Right forelimb (tissue), 1 donor: ENCODE measurements at regions not wholly inside any gene's neighbourhood (a gene's known extent, or its start where the extent isn't known, plus 50 kb on each side); places are given as distances from the start of the nearest gene placed in this dataset.
"Not testable (repeated sequence)": the region's sequence is repeated elsewhere in the genome, so short reads cannot be mapped to it uniquely, and the experiment has no call there.

Source experiments
- DNase-seq: peaks from one replicate; pipeline ENCODE4 v3.0.0-alpha.2; 2018

GRCh38 chr7:29651477-29651876 lies 87.8 kb downstream of the PRR15 start:
- no peak for DNase-seq

DNA sequence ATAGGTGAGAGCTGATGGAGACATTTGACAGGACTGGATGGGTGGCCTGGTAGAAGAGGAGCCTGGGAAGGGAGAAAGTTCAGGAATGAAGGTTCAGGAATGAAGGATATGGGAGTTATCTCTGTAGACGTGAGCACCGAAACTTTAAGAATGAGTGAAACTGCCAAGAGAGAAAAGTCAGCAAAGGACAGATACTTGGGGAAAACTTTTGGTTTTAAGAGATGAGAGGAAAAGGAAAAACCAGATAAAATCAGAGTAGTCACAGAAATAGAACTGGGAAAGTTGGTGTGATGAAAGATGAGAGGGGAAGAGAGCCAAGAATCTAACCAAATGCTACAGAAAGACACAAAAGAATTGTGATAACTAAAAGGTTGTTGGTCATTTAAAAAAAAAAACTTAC lies 88.9 kb downstream of the PRR15 start:
- DNase-seq, result no peak

DNA sequence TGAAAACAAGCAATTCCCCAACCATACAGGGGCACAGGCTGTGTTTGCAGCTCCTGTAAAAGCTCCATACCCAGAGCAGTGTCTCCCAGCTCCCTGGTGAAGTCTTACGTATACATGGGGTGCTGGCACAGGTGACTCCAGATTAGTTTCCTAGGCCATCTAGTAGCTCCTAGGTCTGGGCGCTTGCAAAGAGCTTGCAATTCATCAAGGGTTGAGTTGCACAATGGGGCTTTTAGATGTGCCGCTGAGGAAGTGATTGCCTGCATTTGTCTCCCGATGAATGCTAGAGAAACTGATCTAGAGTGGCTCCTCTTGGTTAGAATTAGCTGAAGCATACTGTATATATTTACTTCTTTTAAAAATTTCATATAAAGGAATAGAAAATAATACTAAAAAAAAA lies 90.7 kb downstream of the PRR15 start:
- DNase-seq, result not testable (repeated sequence)

DNA sequence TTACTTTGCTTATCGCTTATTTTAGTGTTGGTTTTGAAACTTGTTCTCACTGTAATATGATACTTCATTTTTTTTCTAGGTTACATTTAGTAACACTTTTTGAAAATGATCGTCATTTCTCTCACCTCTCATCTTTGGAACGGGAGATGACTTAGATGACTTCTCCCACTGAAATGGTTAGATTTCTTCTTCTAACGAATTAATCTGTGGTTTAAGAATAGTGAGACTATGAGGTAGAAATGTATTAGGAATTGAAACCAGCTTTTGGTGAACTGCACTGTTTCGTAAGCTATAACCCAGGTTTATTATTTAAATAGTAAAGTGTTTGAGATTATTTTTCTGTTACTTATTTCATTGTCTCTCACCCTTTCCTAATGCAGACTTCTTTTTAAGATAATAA lies 93.7 kb downstream of the PRR15 start:
- DNase-seq, result no peak

- no peak for DNase-seq
Measured at GRCh38 chr7:29657856-29658255, 94.2 kb downstream of the PRR15 start.

GRCh38 chr7:29659213-29659612 lies 95.6 kb downstream of the PRR15 start:
- DNase-seq, result not testable (repeated sequence)

DNA sequence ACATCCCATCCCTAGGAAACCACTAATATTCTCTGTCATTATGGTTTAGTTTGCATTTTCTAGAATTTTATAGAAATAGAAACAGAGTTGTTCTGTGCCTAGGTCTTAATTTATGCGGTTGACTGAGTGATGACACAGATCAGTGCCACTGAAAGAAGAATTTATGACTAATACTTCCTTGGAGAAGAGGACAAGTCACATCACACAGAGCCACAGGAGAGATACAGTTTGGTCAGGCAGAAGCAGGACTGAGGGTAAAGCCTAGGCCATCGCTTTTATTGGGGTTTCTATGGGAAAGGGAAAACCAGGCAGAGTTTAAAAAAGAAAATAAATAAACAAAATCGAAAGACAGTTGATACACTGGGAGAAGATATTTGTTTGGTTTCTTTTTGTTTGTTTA lies 99.3 kb downstream of the PRR15 start:
- not testable (repeated sequence) for DNase-seq

DNA sequence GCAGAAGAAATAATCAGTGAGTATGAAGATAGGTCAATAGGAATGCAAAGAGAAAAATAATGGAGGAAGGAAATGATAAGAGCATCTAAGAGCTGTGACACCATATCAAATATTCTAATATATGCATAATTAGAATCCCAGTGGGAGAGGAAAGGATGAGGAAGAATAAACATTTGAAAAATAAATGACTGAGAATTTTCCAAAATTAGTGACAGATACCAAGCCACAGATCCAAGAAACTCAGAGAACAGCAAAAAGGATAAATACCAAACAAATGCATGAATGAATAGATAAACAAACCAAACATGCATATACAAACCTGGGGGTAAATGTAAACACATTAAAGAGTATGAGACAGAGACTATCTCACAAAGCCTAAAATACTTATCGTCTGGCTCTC lies 101.4 kb downstream of the PRR15 start:
- DNase-seq, result not testable (repeated sequence)

- not testable (repeated sequence) for DNase-seq
Measured at GRCh38 chr7:29667096-29667669, 103.5 kb downstream of the PRR15 start.

DNA sequence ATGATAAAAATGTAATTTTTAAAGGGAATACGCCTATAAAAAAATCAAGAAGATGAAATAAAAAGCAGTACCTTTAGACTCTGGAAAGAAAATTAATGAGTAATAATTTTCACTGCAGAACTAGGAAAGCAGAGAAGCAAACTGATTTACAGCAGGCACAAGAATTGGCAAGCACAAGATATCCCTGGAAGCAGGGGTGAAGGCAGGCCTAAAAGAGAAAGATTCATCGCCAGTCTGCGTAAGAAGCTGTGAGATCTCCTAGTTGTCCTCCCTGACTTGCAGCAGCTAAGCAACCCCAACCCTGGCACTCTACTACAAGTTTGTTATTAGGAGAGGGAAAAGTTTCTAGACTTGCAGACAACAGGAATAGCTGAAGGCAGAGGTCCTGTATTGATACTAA lies 107.7 kb downstream of the PRR15 start:
- not testable (repeated sequence) for DNase-seq

DNA sequence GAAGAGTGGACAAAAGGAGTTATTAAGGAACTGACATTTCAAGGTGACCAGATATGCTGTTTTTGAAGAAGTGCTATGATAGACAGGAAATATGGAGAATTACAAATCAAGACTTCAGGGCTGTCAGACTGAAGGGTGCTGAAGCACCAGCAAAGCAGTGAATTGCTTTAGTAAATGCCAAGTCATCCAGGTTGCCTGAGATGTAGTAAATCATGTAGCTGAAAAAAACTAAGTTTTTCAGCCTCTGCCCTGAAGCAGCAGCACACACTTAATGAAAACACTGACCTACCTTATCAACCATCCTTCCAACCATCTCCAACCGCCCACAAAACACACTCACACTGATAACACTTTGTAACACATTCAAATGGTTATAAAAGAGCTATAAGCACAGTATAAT lies 110.0 kb downstream of the PRR15 start:
- DNase-seq, result not testable (repeated sequence)

GRCh38 chr7:29674626-29675025 lies 111.0 kb downstream of the PRR15 start:
- DNase-seq, result not testable (repeated sequence)

- DNase-seq, result not testable (repeated sequence)
Measured at GRCh38 chr7:29677254-29677653, 113.6 kb downstream of the PRR15 start.

- DNase-seq, result not testable (repeated sequence)
Measured at GRCh38 chr7:29679963-29680362, 116.3 kb downstream of the PRR15 start.

- not testable (repeated sequence) for DNase-seq
Measured at GRCh38 chr7:29680601-29681000, 117.0 kb downstream of the PRR15 start.

DNA sequence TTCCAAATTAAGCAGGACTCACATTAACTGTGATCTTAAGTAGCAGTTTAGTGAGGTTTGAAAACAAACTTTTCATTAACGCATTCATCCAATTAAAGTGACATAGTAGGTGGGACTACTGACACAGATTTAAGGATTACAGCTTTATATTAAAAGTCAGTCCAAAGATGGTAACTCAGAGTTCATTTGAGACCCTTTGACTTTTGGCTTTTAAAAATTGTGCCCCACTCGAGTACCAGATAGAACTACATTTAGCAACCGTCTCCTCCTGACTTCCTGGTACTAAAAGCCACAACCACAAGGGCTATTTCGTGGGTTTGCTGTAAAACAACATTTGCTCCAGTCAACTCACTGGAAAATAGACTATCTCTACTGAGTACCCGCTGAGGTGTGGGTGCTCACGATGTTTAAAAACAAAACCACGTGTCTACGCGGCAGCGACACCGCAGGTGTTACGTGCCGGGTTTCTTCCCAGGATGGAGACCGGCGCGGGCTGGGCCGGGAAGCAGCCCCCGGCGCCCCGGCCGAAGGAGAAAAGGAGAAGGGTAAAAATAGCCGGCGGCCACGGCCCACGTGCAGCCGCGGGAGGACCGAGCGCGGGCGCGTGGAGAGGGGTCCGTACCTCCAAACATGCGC lies 120.6 kb downstream of the PRR15 start:
- DNase-seq, result not testable (repeated sequence)

GRCh38 chr7:29684787-29685650 lies 121.3 kb upstream of the WIPF3 start:
- DNase-seq, result peak; percentile 89

DNA sequence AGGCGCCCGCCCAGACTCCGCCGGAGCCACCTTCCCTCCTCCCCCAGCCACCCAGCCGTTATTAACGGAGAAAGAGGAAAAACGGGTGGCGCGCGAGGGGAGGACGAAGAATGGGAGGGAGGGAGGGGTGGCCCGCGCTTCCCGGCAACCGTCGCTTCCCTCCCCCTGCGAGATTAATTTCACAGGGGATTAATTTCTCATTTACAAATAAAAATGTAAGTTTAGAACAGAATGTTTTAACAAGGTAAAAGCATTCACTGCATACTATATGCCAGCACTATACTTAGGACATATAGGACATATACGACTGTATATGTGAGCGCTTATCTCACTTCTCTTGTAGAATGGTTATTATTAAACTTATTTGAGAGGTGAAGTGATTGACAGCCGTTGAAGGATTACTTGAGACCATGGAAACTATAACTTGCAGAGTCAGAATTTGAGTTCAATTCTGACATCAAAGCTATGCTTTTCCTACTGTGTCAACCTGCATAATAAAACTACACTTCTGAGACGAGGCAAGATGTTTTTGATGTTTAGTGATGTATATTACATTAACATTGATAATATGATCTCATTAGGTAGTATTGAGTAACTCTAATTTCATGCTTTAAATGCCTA lies 120.5 kb upstream of the WIPF3 start:
- peak; percentile 42 for DNase-seq

- DNase-seq, result not testable (repeated sequence)
Measured at GRCh38 chr7:29690510-29690909, 115.8 kb upstream of the WIPF3 start.

- DNase-seq, result not testable (repeated sequence)
Measured at GRCh38 chr7:29696402-29696801, 109.9 kb upstream of the WIPF3 start.

- not testable (repeated sequence) for DNase-seq
Measured at GRCh38 chr7:29699723-29700122, 106.6 kb upstream of the WIPF3 start.

DNA sequence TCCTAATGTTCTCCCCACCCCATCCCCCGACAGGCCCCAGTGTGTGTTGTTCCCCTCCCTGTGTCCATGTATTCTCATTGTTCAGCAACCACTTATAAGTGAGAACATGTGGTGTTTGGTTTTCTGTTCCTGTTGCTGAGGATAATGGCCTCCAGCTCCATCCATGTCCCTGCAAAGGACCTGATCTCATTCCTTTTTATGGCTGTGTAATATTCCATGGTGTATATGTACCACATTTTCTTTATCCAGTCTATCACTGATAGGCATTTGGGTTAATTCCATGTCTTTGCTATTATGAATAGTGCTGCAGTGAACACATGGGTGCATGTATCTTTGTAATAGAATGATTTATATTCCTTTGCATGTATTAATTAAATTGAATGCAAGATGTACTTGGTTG lies 104.8 kb upstream of the WIPF3 start:
- DNase-seq, result not testable (repeated sequence)

DNA sequence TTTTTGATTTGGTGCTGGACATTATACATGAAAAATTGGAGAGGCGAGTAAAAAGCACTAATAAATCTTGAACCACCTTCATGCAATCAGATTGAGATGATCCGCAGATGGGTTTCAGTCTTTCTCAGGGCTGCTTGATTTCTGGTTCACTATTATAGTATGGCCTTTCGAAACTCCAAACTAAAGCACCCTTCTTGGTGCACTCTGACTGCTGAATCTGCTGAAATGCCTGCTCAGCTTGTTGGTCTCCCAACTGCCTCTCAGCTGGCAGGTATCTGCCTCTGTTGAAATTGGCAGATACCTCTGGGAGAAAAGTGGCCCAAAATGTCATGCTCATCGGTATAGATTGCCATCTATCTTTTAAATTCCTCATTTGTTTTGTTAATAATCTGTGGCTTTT lies 102.5 kb upstream of the WIPF3 start:
- DNase-seq, result not testable (repeated sequence)
